ENCODE measurements at regions not wholly inside any gene's neighbourhood (a gene's known extent, or its start where the extent isn't known, plus 50 kb on each side); places are given as distances from the start of the nearest gene placed in this dataset.
"Not testable (repeated sequence)": the region's sequence is repeated elsewhere in the genome, so short reads cannot be mapped to it uniquely, and the experiment has no call there.

DNA sequence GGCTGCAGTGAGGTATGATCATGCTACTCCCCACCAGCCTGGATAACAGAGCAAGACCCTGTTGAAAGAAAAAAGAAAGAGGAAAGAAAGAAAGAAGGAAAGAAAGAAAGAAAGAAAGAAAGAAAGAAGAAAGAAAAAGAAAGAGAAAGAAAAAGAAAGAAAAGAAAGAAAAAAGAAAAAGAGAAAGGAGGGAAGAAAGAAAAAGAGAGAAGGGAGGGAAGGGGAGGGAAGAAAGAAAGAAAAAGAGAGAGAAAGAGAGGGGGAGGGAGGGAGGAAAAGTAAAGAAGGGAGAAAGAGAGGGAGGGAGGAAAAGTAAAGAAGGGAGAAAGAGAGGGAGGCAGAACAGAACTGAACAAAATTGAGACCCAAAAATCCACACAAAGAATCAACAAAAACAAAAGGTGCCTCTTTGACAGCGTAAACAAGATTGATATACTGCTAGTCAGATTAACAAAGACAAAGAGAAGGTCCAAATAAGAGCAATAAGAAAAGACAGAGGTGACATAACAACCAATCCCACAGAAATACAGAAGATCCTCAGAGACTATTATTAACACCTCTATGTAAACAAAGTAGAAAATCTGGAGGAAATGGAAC is 293.9 kb upstream of the AMIGO2 start:
- DNase-seq (ENCODE audit: low spot score): no peak

DNA sequence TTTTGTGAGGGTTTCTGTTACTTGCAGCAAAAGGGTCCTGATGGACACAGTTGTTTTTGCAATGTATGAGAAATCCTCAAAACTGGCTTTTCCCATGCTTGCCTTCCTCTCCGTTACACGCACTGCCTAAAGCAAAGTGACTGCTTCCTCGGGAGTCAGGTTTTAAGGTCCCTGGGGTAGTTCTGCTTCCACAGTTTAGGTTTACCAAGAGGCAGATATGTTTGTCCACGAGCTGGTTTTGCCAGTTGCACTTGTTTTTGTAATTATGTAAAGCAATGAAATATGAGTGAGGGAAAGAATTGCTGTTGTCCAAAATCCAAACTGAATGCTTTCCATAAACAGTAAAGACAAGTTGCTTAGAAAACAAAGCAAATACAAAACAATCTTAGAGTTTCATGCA is 290.7 kb upstream of the AMIGO2 start:
- no peak for DNase-seq (ENCODE audit: low spot score)

DNA sequence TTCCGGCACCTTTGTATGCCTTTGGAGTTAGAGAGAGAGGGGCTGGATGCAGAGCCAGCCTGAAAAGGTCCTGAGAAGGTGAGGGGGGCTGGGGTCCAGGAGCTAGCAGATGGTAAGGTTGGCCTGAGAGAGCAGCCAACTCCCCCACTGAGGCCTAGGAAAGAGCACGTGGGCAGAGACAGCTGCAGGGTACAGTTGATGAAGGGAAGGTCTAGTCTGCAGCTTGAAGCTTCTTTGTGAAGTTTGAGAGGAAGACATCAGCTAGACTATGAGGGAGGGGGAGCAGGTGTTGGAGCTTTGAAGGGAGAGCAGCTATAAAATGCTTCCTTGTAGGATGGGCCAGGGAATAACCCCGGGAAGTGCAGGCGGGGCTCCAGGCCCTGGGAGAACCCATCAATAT is 289.3 kb upstream of the AMIGO2 start:
- DNase-seq (ENCODE audit: low spot score): no peak

DNA sequence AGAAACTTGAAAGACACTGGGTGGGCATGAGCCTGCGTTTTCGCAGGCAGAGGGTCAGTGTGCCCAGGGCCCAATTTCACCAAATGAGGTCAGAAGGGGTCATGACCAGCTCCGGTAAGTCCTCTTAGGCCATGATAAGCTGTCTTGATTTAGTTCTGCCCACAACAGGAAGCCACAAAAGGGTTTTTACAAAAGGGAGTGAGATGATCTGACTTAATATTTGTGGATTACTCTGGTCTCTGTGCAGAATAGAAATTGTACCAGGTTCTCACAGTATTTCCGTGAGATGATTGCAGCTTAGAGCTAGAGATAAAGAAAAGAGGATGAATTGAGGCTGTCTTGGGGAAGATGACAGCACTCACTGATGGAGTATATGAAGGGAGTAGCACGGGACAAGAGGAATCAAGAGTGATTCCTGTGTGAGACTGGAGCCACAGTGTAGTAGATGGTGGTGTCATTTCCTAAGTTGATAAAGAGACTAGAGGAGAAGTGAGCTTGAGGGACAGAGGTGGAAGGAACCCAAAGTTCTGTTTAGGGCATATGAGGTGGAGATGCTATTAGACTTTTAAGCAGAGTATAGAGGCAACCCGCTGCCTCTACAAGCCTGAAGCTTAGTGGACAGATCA is 288.3 kb upstream of the AMIGO2 start:
- DNase-seq (ENCODE audit: low spot score): no peak

DNA sequence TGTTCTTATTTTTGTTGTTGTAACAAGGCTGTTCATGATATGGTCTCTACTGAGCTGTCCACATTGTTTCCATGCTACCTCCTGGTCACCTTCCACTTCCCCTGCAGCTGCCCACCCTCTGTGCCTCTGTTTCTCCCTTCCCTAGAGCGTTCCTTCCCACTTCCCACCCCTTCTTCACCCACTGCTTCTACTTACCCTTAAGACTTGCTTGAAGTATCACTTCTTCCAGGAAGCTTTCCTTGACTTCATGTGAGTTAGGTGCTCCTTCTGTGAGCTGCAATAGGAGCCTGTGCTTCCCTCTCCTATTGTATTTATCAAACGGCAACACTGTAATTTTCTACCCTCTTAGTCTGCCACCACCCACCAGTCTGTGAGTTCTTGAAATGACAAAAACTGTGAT is 286.8 kb upstream of the AMIGO2 start:
- no peak for DNase-seq (ENCODE audit: low spot score)

DNA sequence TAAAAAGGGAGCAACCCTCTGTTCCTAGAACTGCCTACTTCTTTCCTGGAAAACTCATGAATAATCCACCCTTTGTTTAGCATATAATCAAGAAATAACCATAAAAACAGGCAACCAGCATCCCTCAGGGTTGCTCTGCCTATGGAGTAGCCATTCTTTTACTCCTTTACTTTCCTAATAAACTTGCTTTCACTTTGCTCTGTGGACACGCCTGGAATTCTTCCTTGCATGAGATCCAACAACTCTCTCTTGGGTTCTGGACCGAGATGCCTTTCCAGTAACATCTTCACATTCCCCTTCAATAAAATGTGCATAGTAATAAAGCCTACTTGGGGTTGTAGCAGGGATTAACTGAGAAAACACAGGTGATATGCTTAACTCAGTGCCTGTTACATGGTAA is 286.4 kb upstream of the AMIGO2 start:
- no peak for DNase-seq (ENCODE audit: low spot score)

DNA sequence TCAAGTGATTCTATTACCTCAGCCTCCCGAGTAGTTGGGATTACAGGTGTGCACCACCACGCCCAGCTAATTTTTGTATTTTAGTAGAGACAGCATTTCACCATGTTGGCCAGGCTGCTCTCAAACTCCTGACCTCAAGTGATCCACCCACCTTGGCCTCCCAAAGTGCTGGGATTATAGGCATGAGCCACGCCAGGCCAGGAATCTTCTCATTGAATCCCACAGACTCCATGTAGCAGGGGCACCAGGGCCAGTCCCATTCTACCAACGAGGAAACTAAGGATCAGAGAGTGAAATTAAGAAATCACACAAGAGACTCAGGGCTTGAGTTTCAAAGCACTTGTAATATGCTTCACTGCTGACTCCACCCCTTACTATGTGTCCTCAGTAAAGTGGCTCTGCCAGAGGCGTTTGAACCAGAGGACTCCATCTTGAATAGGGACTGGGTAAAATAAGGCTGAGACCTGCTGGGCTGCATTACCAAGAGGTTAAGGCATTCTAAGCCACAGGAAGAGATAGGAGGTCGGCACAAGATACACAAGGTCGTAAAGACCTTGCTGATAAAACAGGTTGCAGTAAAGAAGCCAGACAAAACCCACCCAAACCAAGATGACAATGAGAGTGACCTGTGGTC is 285.8 kb upstream of the AMIGO2 start:
- not testable (repeated sequence) for DNase-seq (ENCODE audit: low spot score)

DNA sequence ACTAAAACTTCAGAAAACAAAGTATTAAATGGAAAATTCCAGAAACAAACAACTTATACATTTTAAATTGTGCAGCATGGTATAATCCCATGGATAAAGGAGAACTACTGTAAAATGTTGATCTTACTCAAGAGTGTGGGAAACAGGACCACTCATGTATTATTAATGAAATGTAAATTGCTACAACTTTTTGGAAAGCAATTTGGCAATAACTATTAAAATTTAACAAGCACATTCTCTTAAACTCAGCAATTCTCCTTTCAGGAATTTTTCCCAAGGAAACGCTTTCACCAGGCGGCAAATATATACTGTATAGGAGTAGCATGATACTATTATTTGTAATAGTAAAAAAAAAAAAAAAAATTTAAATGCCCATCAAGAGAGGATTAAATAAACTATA is 284.5 kb upstream of the AMIGO2 start:
- DNase-seq (ENCODE audit: low spot score): no peak

DNA sequence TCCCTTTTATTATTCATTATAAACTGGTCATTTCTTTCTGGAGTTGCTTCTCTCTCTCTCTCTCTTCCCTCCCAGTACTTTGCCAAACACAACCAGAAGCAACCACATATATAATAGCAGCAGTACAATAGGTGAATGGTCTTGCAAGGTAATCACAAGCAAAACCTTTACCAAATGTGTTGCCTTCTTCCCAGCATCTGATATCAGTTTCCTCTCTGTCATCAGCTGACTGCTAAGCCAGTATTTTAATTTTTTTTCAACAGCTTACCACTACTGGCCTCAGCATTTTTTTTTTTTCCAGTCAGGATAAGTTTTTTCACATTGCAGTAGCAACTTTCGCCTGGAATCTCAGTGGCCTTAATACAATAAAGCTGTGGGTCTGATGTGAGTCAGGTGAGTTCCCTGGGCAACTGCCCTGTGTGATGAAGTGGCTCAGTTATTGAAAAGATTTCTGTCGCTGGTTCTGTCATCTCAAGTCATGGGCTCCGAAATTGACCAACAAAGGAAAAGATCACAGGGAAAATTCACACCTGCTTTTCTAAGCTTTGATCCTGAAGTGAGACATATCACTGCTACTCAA is 282.5 kb upstream of the AMIGO2 start:
- DNase-seq (ENCODE audit: low spot score): no peak

DNA sequence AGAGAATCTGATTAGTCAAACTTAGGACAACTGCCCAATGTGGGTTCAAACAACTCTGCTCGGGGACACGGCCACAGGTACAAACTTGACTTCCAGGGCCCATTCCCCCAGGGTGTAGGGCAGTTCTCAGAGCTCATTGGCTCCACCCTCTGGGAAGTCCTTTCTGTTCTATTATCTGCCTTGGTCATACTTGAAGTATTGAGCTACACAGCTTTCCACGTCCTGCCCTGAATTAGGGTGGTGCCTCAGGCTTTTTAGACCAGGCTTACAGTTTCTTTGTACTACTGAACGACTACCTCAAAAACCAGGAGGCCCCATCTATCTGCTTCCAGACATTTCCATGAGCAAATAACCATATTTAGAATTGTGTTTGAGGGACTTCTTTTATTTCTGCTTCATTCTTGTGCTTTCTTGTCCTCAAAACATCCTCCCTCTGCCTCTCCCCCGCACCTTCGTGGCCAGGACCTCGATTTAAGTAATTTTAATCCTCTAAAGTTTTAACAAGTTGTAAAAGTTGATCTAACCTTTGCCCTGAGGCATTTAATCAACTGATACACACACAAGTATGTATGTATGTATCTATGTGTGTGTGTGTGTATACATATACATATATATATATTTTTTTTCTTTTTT is 281.7 kb upstream of the AMIGO2 start:
- peak; percentile 12 for DNase-seq (ENCODE audit: low spot score)

DNA sequence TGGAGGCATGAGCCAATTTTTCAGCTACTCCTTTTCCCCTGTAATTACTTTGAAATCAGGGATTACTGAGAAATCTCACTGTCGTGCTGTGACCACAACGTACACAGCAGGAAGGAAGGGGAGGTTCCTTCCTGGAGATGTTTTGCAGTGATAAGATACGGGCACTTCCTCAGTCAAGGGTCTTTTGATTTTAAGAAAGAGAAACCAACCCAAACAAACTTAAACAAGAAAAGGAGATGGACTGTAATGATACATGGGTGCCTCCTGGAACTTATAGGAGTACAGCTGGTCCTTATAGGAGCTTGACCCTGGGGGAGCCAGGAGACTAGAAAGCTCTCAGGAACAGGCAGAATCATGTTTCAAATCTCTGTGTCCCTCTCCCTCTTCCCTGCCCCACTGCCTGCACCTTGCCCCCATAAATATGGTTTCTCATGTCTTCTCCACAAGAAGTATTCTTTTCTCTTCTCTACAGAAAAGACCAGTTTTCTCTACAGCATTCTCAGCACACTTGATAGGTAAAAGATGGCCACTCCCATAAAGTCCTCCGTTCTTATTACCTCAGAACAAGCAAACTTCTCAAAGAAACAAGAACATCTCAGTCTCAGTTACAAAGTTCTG is 281.1 kb upstream of the AMIGO2 start:
- DNase-seq (ENCODE audit: low spot score): no peak

DNA sequence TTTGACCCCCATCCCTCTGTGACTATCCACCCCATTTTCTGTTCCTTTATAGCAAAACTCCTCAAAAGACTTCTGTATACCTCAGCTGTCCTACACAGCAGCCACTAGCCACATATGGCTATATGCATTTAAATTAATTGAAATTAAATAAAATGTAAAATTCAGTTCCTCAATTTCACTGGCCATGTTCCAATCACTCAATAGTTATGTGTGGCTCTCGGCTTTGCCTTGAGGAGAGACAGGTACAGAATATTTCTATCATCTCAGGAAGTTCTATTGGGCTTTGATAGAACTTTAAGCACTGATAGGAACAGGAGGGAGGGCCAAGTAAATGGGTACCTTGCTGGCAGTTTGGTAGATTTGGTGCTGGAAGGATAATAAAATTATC is 280.3 kb upstream of the AMIGO2 start:
- no peak for DNase-seq (ENCODE audit: low spot score)

DNA sequence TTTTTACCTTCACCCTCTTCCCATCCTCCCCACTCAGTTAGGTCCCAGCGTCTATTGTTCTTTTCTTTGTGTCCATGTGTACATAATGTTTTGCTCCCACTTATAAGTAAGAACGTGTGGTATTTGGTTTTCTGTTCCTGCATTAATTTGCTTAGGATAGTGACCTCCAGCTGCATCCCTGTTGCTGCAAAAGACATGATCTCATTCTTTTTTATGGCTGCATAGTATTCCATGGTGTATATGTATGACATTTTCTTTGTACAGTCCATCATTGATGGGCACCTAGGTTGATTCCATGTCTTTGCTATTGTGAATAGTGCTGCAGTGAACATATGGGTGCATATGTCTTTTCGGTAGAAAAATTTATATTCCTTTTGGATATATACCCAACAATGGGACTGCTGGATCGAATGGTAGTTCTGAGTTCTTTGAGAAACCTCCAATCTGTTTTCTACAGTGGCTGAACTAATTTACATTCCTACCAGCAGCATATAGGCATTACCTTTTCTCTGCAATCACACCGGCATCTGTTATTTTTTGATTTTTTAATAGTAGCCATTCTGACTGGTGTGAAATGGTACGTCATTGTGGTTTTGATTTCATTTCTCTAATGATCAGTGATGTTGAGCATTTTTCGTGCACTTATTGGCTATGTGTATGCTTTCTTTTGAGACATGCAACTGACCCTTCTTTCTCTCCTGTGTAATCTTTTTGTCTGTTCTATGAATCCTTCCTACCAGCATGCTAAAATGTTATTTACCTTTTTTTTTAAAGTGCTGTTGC is 279.7 kb upstream of the AMIGO2 start:
- no peak for DNase-seq (ENCODE audit: low spot score)

DNA sequence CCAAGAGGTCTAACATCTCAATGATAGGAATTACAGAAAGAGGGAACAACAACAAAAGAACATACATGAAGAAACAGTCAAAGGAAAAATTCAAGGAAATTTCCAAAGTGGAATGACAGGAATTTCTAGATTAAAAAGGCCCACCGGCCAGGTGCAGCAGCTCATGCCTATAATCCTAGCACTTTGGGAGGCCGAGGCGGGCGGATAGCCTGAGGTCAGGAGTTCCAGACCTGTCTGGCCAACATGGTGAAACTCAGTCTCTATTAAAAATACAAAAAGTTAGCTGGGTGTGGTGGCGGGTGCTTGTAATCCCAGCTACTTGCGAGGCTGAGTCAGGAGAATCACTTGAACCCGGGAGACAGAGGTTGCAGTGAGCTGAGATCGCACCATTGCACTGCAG is 277.2 kb upstream of the AMIGO2 start:
- not testable (repeated sequence) for DNase-seq (ENCODE audit: low spot score)

DNA sequence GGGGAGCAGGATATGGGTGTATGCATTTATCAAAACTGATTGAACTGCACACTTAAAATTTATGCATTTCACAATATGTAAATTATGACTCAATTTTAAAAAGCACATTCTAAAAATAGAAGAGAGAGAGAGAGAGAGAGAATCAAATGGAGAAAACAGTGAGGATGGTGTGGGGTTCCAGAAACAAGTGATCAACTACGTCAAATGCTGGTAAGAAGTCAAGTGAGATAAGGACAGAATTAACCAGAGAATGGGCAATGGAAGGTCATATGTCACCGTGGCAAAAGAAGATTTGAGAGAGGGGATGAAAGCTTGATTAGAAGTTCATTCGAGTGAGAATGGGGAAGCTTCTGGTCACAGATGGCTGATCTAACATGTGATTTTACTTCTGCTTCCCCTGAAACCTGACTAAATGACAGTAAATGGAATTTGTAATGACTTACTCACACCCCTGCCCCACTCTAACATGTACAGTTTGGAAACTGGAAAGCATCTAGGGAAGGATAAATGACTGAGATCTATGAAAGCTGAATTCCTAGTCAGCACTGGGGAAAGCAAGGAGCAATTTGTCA is 276.5 kb upstream of the AMIGO2 start:
- no peak for DNase-seq (ENCODE audit: low spot score)

DNA sequence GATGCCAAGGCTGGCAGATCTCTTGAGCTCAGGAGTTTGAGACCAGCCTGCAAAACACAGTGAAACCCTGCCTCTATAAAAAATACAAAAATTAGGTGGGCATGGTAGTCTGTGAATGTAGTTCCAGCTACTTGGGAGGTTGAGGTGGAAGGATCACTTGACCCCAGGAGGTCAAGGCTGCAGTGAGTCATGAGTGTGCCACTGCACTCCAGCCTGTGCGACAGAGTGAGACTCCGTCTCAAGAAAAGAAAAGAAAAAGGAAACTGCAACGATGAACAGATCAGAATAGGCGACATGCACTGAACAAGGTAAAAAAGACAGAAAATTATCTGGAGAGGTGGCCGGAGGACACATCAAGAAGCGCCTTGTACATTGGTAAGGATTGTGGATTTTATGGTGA is 273.7 kb upstream of the AMIGO2 start:
- DNase-seq (ENCODE audit: low spot score): no peak

DNA sequence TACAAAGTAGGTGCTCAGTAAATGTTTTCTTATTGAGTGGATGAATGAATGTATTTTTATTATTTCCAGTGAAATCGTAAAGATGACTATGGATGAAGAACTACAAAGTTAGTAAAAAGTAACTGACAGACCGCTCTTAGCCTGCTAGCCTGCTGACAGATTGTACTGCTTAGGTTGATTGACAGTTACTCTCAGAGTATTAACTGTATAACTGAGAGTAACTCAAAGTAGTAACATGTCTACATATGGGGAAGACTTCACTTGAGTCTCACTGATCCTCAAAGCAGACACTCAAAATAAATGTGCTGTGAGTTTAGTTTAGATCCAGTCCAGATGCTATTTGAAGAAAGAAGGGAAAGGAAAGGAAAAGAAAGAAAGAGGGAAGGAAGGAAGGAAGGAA is 272.3 kb upstream of the AMIGO2 start:
- no peak for DNase-seq (ENCODE audit: low spot score)

DNA sequence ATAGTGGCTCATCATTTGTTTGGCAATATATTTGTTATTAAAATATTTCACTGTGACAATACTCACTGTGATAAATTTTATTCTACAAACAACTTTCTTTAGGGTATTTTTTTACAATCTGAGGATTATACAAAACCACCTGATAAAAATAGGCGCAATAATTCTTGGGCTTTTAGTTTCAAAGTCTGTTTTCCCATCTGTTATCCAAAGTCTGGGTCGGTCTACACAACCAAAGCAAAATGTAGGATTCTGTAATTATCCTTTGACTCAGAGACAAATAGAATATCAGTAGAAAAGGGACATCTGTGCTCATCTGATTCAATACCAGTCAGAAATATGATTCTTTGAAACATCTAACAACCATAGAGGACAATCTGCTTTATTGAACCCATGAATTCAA is 271.8 kb upstream of the AMIGO2 start:
- no peak for DNase-seq (ENCODE audit: low spot score)

DNA sequence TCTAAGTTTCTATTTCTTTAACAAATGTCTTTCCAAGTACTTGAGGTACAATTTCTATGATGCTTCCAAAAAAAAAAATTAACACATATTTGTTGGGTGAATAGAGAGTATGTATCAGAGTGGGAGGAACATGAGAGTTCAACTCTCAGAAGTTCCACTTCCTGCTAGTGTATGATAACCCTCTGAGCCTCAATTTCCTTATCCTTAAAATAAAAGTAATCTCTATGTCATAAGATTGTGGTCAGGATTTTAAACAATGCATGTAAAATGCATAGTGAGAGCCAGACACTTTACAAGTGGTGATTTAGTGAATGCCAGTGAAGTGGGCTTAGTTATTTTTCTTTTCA is 270.3 kb upstream of the AMIGO2 start:
- no peak for DNase-seq (ENCODE audit: low spot score)

DNA sequence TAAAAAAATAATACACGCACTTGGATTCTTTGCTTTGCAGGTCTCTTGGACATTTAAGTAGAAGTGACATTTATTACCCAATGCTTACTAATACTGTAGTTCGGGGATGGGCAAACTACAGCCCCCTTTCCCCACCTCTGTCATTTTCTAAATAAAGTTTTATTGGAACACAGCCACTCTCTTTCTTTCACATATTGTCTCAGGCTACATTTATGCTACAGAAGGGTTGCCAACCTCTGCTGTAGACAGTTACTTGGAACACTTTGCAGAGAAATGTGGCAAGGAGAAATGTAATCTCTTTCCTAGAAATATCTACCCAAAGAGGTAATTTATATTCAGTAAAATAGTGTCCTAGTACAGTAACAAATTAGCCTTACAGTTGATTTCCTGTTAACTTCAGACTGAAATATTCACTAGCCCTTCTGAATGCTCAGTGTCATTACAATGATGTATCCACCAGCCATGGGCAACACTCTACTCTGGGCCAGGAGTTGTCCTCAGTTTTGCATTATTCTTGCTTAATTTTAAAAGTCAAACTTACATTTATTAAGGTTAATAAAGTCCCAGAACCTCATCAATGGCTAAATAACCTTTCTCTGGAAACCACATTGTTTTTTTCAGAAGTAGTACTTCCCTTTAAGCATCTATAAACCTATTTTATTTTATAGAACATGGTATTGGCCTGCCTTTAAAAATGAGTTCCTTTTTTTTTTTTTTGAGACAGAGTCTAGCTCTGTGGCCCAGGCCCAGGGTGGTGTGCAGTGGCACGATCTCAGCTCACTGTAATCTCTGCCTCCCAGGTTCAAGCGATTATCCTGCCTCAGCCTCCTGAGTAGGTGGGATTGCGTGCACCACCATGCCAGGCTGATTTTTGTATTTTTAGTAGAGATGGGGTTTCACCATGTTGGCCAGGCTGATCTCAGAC is 269.6 kb upstream of the AMIGO2 start:
- DNase-seq (ENCODE audit: low spot score): no peak

DNA sequence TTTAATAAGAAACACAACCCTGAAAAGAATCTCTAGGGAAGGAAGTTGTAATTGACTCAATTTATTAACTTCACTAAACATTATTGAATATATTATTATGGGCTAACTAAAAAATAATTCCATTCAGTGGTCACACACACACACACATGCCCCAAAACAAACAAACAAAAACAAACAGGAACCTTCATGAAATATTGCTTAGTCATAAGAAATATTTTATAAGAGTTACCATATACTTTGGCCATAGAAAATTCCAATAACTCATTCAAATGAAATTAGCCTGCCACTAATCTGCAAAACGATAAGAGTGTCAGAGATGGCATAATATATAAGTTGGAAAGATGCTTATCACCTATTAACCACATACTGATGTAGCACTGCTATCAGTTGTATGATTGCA is 268.4 kb upstream of the AMIGO2 start:
- no peak for DNase-seq (ENCODE audit: low spot score)
